K562 (cell line): ENCODE measurements at regions not wholly inside any gene's neighbourhood (a gene's known extent, or its start where the extent isn't known, plus 50 kb on each side); places are given as distances from the start of the nearest gene placed in this dataset.

Experiments
- ATAC-seq: fragments of 200-7000 bp; cut with Tn5 transposase; 3 replicates; pipeline ENCODE4 v1.9.1; 2020; ENCODE audit warnings: moderate library complexity
- BruUV-seq: library from RNA; stranded (reverse); fragments of 400-500 nt; replicated peaks from 2 replicates; lab custom pipeline; 2021; lab: Mats Ljungman, UMichigan
- CTCF ChIA-PET: fragments of 300-600 bp; formaldehyde crosslinking; extraction: SDS; loops from one replicate; lab custom pipeline; 2021; ENCODE audit warnings: low intra/inter-chr PET ratio; lab: Yijun Ruan, JAX
- POLR2A ChIA-PET: fragments of 300-600, 350-650 bp; sonication (Branson Sonifier 250); formaldehyde crosslinking; extraction: SDS; loops from one replicate; lab custom pipeline; 2021; ENCODE audit warnings: antibody characterized with exemption, inconsistent platforms; lab: Yijun Ruan, JAX
- DNase-seq, 4 experiments: peaks; one replicate each; pipeline versions ENCODE4 v3.0.0 to v3.0.0-alpha.2; 2011 to 2018; ENCODE audit warnings: low spot score in 3 of 4, mixed read lengths in 3 of 4; ENCODE audit errors: extremely low read depth in 1 of 4
- FAIRE-seq: peaks from 2 replicates; lab custom pipeline; 2011; peaks lifted over from hg19 to GRCh38; lab: Jason Lieb, UNC
- H2AFZ ChIP-seq: 2 replicates; pipeline ENCODE4 v1.6.0; 2011; ENCODE audit warnings: low read depth, low read length, control low read depth, inconsistent platforms
- H3K27ac ChIP-seq: fragments of 200-600 bp; 3 replicates; pipeline ENCODE4 v1.8.0; 2011; ENCODE audit warnings: low read depth, mild to moderate bottlenecking, control low read depth, inconsistent platforms, low read length, moderate library complexity, mixed read lengths; ENCODE audit errors: extremely low read depth
- H3K27me3 ChIP-seq, 2 experiments: fragments of 300-600 bp in 1 of 2; 2 replicates in 1 of 2; 3 replicates in 1 of 2; pipeline versions ENCODE4 v1.6.0 to v1.8.0; 2011; ENCODE audit warnings: inconsistent platforms in 2 of 2, low read length in 2 of 2, mild to moderate bottlenecking in 1 of 2, mixed read lengths in 1 of 2, moderate library complexity in 1 of 2; ENCODE audit not compliant: control insufficient read depth in 2 of 2, insufficient read depth in 2 of 2
- H3K36me3 ChIP-seq: fragments of 300-600 bp; 3 replicates; pipeline ENCODE4 v1.8.0; 2011; ENCODE audit warnings: mild to moderate bottlenecking, low read length, inconsistent platforms; ENCODE audit not compliant: control insufficient read depth, insufficient read depth
- H3K4me1 ChIP-seq, 2 experiments: fragments of 200-600 bp in 1 of 2; replicated peaks in 1 of 2; 2 replicates in 1 of 2; 3 replicates in 1 of 2; pipeline versions ENCODE4 v1.5.1 to v1.8.0; 2011; ENCODE audit warnings: inconsistent platforms in 2 of 2, low read length in 2 of 2, mild to moderate bottlenecking in 1 of 2, mixed read lengths in 1 of 2, moderate library complexity in 1 of 2; ENCODE audit not compliant: control insufficient read depth in 2 of 2, insufficient read depth in 2 of 2
- H3K4me2 ChIP-seq: 2 replicates; pipeline ENCODE4 v1.6.1; 2011; ENCODE audit warnings: low read length, control low read depth, inconsistent platforms, mixed read lengths; ENCODE audit not compliant: insufficient read depth
- H3K4me3 ChIP-seq: fragments of 200-600 bp; sonication (generic), shearing (Covaris generic); 2 replicates; pipeline ENCODE4 v1.5.1; 2016; ENCODE audit warnings: control low read depth, inconsistent platforms
- H3K79me2 ChIP-seq: fragments of 200-600 bp; 3 replicates; pipeline ENCODE4 v1.8.0; 2011; ENCODE audit warnings: low read length, inconsistent platforms; ENCODE audit not compliant: control insufficient read depth, insufficient read depth
- H3K9ac ChIP-seq, 2 experiments: 2 replicates each; pipeline versions ENCODE4 v1.6.0 to v1.6.1; 2011; ENCODE audit warnings: low read depth in 2 of 2, low read length in 2 of 2, control low read depth in 1 of 2, inconsistent platforms in 1 of 2, mild to moderate bottlenecking in 1 of 2, mixed read lengths in 1 of 2; ENCODE audit not compliant: insufficient read depth in 1 of 2
- H3K9me1 ChIP-seq: one replicate; pipeline ENCODE4 v1.6.0; 2011; ENCODE audit warnings: inconsistent platforms, mild to moderate bottlenecking, low read length, moderate library complexity; ENCODE audit not compliant: control insufficient read depth, insufficient read depth
- H3K9me3 ChIP-seq: replicated peaks from 2 replicates; pipeline ENCODE4 v1.5.1; 2011; ENCODE audit warnings: low read depth, low read length, inconsistent platforms; ENCODE audit not compliant: control insufficient read depth, insufficient read depth
- H4K20me1 ChIP-seq: replicated peaks from 2 replicates; pipeline ENCODE4 v1.6.1; 2011; ENCODE audit warnings: low read length, inconsistent platforms, mixed read lengths; ENCODE audit not compliant: control insufficient read depth, insufficient read depth
- AFF4 ChIP-seq: sonication (generic); formaldehyde crosslinking; IDR thresholded peaks from 2 replicates; pipeline ENCODE4 v1.8.0; 2023; ENCODE audit warnings: mild to moderate bottlenecking, missing genetic modification reagents
- ARID2 ChIP-seq: fragments of 450-650 bp; IDR thresholded peaks from 2 replicates; pipeline ENCODE4 v1.6.1; 2017; ENCODE audit warnings: antibody characterized with exemption, mild to moderate bottlenecking
- CREB5 ChIP-seq: fragments of 250-450 bp; sonication (Bioruptor Pico); IDR thresholded peaks from 2 replicates; pipeline ENCODE4 v1.5.0; 2020; ENCODE audit warnings: mild to moderate bottlenecking
- DDX20 ChIP-seq: fragments of 450-650 bp; IDR thresholded peaks from 2 replicates; pipeline ENCODE4 v1.6.1; 2016; ENCODE audit warnings: missing genetic modification characterization, low read depth, mild to moderate bottlenecking, missing compliant biosample characterization, moderate library complexity
- EWSR1 ChIP-seq: fragments of 450-650 bp; IDR thresholded peaks from 2 replicates; pipeline ENCODE4 v1.6.1; 2018; ENCODE audit warnings: borderline replicate concordance, mild to moderate bottlenecking, low read depth, moderate library complexity; ENCODE audit not compliant: partially characterized antibody
- KDM2B ChIP-seq: fragments of 250-450 bp; sonication (Bioruptor Pico); IDR thresholded peaks from 2 replicates; pipeline ENCODE4 v1.8.0; 2021; ENCODE audit warnings: mild to moderate bottlenecking, moderate library complexity
- MLX ChIP-seq, 2 experiments: fragments of 450-650 bp in 1 of 2; sonication (generic) in 1 of 2; formaldehyde crosslinking; conservative IDR thresholded peaks; 2 replicates each; pipeline versions ENCODE4 v1.4.0 to v1.8.1; 2020 to 2022; ENCODE audit warnings: mild to moderate bottlenecking in 1 of 2, missing genetic modification reagents in 1 of 2
- MYNN ChIP-seq, 2 experiments: sonication (generic); formaldehyde crosslinking in 1 of 2; IDR thresholded peaks; 2 replicates each; pipeline versions ENCODE4 v1.5.0 to v1.6.1; 2016 to 2020; ENCODE audit warnings: antibody characterized with exemption in 1 of 2, missing genetic modification reagents in 1 of 2
- PKNOX1 ChIP-seq: fragments of 450-650 bp; IDR thresholded peaks from 2 replicates; pipeline ENCODE4 v1.6.1; 2016
- PML ChIP-seq: IDR thresholded peaks from 2 replicates; pipeline ENCODE4 v1.6.1; 2012; ENCODE audit warnings: low read length, inconsistent platforms
- POLR2A ChIP-seq: fragments of 450-650 bp; conservative IDR thresholded peaks from 2 replicates; pipeline ENCODE4 v1.6.1; 2016
- SRSF9 ChIP-seq: fragments of 200-400 bp; formaldehyde crosslinking; IDR thresholded peaks from 2 replicates; pipeline ENCODE4 v1.6.1; 2017; ENCODE audit warnings: low read depth, low read length, borderline replicate concordance
- TRIM24 ChIP-seq, 2 experiments: fragments of 450-650 bp; IDR thresholded peaks; 2 replicates each; pipeline ENCODE4 v1.6.1; 2016
- ZBTB12 ChIP-seq: fragments of 250-450 bp; sonication (Bioruptor Pico); IDR thresholded peaks from 2 replicates; pipeline ENCODE4 v1.4.0; 2020
- ZNF133 ChIP-seq: fragments of 250-450 bp; sonication (Bioruptor Pico); IDR thresholded peaks from 2 replicates; pipeline ENCODE4 v1.4.0; 2020; ENCODE audit warnings: mild to moderate bottlenecking
- ZNF436 ChIP-seq: fragments of 250-450, 450-650 bp; sonication (Bioruptor Pico); formaldehyde crosslinking; IDR thresholded peaks from 2 replicates; pipeline ENCODE4 v1.7.0; 2020; ENCODE audit warnings: mild to moderate bottlenecking
- WGBS: fragments of 100-300 bp; shearing (Covaris generic); methylation state at CpG from one replicate; pipeline ENCODE4 v1.1.6; 2016; ENCODE audit warnings: low coverage, mixed read lengths; ENCODE audit not compliant: insufficient coverage; ENCODE audit errors: missing lambda C conversion rate; 5-methylcytosine and 5-hydroxymethylcytosine counted together
- in situ Hi-C: fragments of 300-500 bp; cut with MboI; formaldehyde crosslinking; loops from 4 replicates; pipeline ENCODE4 v1.15.0; 2018; ENCODE audit warnings: inconsistent platforms, mixed read lengths
- intact Hi-C: fragments of 100-400 bp; cut with micrococcal nuclease; formaldehyde crosslinking; loops from 2 replicates; pipeline ENCODE4 v1.14.2; 2022

GRCh38 chr15:95957861-95958260, 372.6 kb upstream of the NR2F2 start:
- H3K27me3 ChIP-seq, result no peaks in the 10 kb centered on the region
- H3K27ac ChIP-seq, result no peak overlapping the region
- peaks cover 3 to 9% of the 10 kb centered on the region in 2 experiments; a peak in 3 of 5 replicates for H3K4me1 ChIP-seq
- CTCF ChIA-PET, result no interaction called here
- H4K20me1 ChIP-seq, result no peaks in the 10 kb centered on the region
- no TSS peak for BruUV-seq
- peak overlapping the region; percentile 49 for H2AFZ ChIP-seq
- H3K4me2 ChIP-seq, result peak overlapping the region; percentile 26; the same call in 1 of the 2 replicates
- in situ Hi-C loops, result no loop called here
- peaks cover 10% of the 10 kb centered on the region; the same call in 1 of the 2 replicates for H3K9me3 ChIP-seq
- DNase-seq (peak; percentile 20 to 52 (median 38)), ATAC-seq (peak; percentile 77), FAIRE-seq (peak; percentile 35)
- intact Hi-C loops, result no loop called here
- POLR2A ChIA-PET, result interaction anchor here (0.7 to 1.4 kb wide), 2 partner anchors 14 to 17 kb away, joined by 3 read pairs; no protein-coding TSS in a partner anchor
- H3K4me3 ChIP-seq, result no peak overlapping the region
- no peaks in the 10 kb centered on the region for H3K36me3 ChIP-seq
- 17% methylated on average over 6 of the region's 7 CpGs for WGBS
- no peaks in the 10 kb centered on the region for H3K9me1 ChIP-seq
- peak overlapping the region in 1 of 2 experiments; percentile 45; a peak in 1 of 4 replicates for H3K9ac ChIP-seq
- no peaks in the 10 kb centered on the region for H3K79me2 ChIP-seq
- TF ChIP-seq CREB5 (CRISPR knock-in tag) (no peak), SRSF9 (no peak), EWSR1 (no peak), PKNOX1 (peak; percentile 76), ZNF436 (CRISPR knock-in tag) (no peak), MYNN (IDR thresholded peaks at IDR 0.05) (no peak), MYNN (CRISPR knock-in tag; IDR thresholded peaks at IDR 0.05) (no peak), ZBTB12 (CRISPR knock-in tag) (no peak), KDM2B (CRISPR knock-in tag) (no peak), TRIM24 (IDR thresholded peaks at IDR 0.05) (peak; percentile 24 to 40; a peak in 2 of 4 replicates), MLX (CRISPR knock-in tag; conservative IDR thresholded peaks at IDR 0.05) (no peak), ARID2 (no peak), ZNF133 (CRISPR knock-in tag) (no peak), PML (no peak), DDX20 (no peak), POLR2A (no peak), AFF4 (CRISPR knock-in tag) (no peak)
